ENCODE measurements at regions not wholly inside any gene's neighbourhood (a gene's known extent, or its start where the extent isn't known, plus 50 kb on each side); places are given as distances from the start of the nearest gene placed in this dataset.

- DNase-seq, result no peak
Observed at GRCh38 chr9:12612211-12612770, 80.9 kb upstream of the TYRP1 start.

GRCh38 chr9:12613071-12613470 lies 80.1 kb upstream of the TYRP1 start:
- DNase-seq, result no peak

- DNase-seq, result no peak
Observed at GRCh38 chr9:12614488-12614887, 78.7 kb upstream of the TYRP1 start.

- DNase-seq, result no peak
Observed at GRCh38 chr9:12618956-12619355, 74.2 kb upstream of the TYRP1 start.

GRCh38 chr9:12625844-12626243 lies 67.3 kb upstream of the TYRP1 start:
- DNase-seq, result no peak

- no peak for DNase-seq
Observed at GRCh38 chr9:12627096-12627495, 66.1 kb upstream of the TYRP1 start.

GRCh38 chr9:12628546-12628945 lies 64.6 kb upstream of the TYRP1 start:
- no peak for DNase-seq

- DNase-seq, result no peak
Observed at GRCh38 chr9:12629067-12629466, 64.1 kb upstream of the TYRP1 start.

- DNase-seq, result no peak
Observed at GRCh38 chr9:12631866-12632265, 61.3 kb upstream of the TYRP1 start.

GRCh38 chr9:12633016-12633765 lies 60.0 kb upstream of the TYRP1 start:
- no peak for DNase-seq

- peak; percentile 62 for DNase-seq
Observed at GRCh38 chr9:12640016-12640587, 53.1 kb upstream of the TYRP1 start.

- no peak for DNase-seq
Observed at GRCh38 chr9:12640866-12641636, 52.1 kb upstream of the TYRP1 start.
